ENCODE measurements at regions not wholly inside any gene's neighbourhood (a gene's known extent, or its start where the extent isn't known, plus 50 kb on each side); places are given as distances from the start of the nearest gene placed in this dataset.

DNA sequence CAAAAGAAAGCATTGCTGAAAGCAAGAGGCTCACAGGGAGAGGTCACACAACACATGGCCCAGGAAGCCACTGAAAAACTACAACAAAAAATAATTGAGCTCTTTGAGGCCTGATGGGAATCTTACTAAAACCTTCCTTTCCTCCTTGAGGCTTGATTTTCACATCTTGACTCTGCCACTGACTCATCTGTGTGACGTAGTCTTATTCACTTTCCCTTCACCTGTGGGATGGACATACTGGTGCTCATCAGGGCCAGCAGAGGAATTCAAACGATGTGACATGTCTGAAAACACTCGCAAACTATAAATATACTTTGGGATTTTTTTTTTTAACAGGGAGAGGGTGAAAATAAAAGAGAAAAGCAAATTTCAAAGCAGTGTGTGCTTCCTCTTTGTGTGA lies 78.3 kb upstream of the ASIC2 start:
- no peak for DNase-seq (ENCODE audit: low spot score)
- TF ChIP-seq, protein P1, sequence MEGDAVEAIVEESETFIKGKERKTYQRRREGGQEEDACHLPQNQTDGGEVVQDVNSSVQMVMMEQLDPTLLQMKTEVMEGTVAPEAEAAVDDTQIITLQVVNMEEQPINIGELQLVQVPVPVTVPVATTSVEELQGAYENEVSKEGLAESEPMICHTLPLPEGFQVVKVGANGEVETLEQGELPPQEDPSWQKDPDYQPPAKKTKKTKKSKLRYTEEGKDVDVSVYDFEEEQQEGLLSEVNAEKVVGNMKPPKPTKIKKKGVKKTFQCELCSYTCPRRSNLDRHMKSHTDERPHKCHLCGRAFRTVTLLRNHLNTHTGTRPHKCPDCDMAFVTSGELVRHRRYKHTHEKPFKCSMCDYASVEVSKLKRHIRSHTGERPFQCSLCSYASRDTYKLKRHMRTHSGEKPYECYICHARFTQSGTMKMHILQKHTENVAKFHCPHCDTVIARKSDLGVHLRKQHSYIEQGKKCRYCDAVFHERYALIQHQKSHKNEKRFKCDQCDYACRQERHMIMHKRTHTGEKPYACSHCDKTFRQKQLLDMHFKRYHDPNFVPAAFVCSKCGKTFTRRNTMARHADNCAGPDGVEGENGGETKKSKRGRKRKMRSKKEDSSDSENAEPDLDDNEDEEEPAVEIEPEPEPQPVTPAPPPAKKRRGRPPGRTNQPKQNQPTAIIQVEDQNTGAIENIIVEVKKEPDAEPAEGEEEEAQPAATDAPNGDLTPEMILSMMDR (IDR thresholded peaks at IDR 0.05; ENCODE audit: extremely low read depth, missing control alignments) = no peak

DNA sequence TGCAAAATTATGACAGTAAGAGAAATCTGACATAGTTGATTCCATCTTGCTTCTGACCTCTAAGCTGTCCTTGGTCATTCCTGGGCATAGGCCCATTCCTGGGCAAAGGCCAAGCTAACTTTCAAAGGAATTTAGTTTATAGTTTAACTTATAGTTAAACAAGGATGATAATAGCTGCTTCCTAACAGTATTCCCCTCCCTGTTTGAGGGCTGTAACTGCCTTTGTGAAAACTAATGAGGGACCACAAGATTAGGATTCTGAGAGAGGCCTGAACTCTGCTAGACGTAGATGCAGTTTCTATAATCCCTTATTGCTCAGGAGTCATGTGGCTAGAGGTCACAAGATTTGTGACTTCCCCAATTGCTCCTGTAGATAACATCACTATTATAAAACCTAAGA lies 80.2 kb upstream of the ASIC2 start:
- no peak for DNase-seq (ENCODE audit: low spot score)
- TF ChIP-seq, protein P1 (IDR thresholded peaks at IDR 0.05; ENCODE audit: extremely low read depth, missing control alignments) = no peak

DNA sequence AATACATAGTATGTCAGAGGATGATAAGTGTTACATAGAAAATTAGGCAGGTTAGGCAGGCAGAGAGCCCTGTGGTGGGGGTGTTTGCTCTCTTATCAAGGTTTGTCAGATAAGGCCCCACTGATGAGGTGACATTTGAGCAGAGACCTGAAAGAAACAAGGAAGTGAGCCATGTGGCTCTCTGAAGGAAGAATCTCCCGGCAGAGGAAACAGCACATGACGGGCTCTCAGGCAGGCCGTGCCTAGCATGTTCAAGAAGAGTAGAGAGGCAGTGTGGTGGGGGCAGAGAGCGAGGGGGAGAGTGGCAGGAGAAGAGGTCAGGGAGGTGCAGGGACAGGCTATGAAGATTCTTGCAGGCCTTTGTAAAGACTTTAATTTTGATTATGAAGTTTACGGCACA lies 82.0 kb upstream of the ASIC2 start:
- DNase-seq (ENCODE audit: low spot score) = no peak
- TF ChIP-seq, protein P1 (IDR thresholded peaks at IDR 0.05; ENCODE audit: extremely low read depth, missing control alignments) = no peak

DNA sequence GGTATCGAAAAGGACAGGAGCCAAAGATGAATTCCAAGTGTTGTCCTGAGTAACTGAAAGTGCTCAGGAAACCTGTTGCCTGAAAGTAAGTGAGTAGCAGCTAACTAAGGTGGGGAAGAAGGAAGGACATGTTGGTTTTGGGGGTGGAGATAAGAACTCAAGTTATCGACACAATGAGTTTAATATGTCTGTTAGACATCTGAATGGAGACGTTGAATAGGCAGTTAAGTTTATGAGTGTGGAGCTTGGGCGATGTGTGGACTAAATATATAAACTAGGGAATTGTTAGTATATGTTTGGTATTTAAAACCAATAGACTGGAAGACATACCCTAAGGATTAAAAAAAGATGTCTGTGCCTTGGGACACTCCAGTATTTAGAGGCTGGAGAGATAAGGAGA lies 82.7 kb upstream of the ASIC2 start:
- DNase-seq (ENCODE audit: low spot score) = no peak
- TF ChIP-seq, protein P1 (IDR thresholded peaks at IDR 0.05; ENCODE audit: extremely low read depth, missing control alignments) = no peak

DNA sequence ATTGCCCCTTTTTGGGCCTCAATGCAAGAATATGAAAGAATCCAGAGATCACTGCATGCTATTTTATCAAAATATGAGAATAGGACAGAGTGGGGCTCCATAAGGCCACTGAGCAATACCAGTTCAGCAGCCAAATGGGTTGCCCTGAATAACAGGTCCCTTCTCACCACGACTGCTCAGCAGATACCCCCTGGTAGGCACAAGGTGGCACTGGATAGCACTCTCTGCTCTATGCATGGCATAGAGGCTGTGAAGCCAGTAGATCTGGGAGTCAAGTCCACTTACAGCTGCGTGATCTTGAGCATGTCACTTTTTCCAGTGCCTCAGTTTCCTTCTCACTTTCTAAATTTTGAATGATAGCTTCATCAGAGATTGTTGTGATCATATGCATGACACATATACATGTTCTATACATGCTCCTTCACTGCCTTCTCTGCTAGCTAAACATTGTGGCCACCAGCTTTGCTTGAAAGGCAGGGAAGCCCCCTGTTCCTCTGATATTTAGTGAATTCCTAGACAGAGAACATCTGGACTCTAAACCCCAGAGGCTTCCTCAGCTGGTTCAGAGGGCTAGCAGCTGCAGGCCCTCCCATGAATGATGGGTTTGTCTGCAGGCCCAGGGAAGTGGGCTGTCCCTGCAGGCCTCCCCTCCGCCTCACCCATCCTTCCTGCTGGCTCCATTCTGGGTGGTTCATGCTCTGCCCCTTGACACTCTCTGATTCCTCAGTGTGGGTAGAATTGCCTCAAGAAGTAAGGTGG lies 84.9 kb upstream of the ASIC2 start:
- no peak for DNase-seq (ENCODE audit: low spot score)
- TF ChIP-seq, protein P1 (IDR thresholded peaks at IDR 0.05; ENCODE audit: extremely low read depth, missing control alignments) = no peak

DNA sequence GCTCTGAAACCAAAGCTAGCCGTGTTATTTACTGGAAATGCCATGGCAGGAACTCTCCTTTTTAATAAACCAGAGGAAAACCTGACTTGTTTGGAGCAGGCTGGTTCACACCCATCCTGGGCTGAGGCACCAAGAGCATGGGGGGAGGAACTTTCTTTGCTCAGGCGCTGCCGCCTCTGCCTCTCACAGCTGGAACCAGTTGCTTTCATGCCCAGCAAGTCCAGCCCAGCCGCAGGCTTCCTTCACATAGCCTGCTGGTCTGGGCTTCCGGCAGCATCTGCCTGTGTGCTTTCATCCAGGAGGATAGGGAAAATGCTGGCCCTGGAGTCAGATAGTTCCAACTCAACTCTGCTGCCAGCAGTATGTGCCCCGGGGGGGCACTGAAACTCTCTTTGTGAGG lies 88.1 kb upstream of the ASIC2 start:
- no peak for DNase-seq (ENCODE audit: low spot score)
- TF ChIP-seq, protein P1 (IDR thresholded peaks at IDR 0.05; ENCODE audit: extremely low read depth, missing control alignments) = no peak

DNA sequence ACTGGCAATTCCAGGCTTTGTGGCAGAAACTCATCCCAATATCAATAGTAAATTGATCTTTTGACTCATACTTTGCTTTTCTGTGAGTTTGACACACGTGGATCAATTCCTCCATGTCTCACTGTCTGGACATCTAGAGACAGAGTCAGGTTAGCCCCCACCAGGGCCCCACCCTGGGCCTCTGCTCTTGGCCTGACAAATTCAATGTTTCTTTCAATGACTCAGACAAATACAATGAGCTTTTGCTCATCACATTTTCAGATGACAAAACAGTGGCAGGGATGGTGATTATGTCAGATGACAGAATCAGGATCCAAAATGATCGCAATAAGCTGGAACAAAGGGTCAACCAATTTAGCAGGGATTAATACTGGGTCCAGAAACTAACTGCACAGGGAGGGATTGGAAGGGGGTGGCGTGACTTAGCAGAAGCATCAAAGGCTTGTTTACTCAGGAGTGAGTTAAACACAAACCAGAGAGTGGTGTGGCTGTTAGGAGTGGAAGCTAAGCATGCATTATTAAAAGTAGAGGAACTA lies 90.5 kb upstream of the ASIC2 start:
- TF ChIP-seq, protein P1 (IDR thresholded peaks at IDR 0.05; ENCODE audit: extremely low read depth, missing control alignments) = no peak
- DNase-seq (ENCODE audit: low spot score) = no peak
